ENCODE measurements at regions not wholly inside any gene's neighbourhood (a gene's known extent, or its start where the extent isn't known, plus 50 kb on each side); places are given as distances from the start of the nearest gene placed in this dataset.

DNA sequence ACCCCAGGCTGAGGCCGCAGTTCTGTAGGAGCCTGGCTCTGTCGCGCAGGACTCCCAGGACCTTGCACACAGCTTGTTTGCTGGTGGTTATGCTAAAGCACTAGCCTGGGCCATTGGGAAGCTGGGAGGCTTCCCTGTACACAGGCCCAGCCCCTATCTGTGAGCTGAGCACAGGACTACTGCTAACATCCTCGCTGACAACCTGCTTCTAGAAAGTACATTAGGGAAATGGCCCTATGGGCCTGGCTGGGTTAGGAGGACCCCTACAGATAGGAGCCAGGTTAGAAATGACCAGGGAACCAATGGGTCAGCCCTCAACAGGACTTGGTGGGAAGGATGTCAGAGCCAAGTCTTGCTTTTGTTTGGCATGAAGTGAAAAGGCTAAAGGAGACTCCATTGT, 219.4 kb upstream of the LNX1 start:
- TF ChIP-seq, protein P1, sequence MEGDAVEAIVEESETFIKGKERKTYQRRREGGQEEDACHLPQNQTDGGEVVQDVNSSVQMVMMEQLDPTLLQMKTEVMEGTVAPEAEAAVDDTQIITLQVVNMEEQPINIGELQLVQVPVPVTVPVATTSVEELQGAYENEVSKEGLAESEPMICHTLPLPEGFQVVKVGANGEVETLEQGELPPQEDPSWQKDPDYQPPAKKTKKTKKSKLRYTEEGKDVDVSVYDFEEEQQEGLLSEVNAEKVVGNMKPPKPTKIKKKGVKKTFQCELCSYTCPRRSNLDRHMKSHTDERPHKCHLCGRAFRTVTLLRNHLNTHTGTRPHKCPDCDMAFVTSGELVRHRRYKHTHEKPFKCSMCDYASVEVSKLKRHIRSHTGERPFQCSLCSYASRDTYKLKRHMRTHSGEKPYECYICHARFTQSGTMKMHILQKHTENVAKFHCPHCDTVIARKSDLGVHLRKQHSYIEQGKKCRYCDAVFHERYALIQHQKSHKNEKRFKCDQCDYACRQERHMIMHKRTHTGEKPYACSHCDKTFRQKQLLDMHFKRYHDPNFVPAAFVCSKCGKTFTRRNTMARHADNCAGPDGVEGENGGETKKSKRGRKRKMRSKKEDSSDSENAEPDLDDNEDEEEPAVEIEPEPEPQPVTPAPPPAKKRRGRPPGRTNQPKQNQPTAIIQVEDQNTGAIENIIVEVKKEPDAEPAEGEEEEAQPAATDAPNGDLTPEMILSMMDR (conservative IDR thresholded peaks at IDR 0.05; ENCODE audit: low read depth, low read length) = no peak
- no peak for TF ChIP-seq EZH2 (IDR thresholded peaks at IDR 0.05; ENCODE audit: low read length, unreplicated experiment)
- TF ChIP-seq EZH2phosphoT487 (IDR thresholded peaks at IDR 0.05; ENCODE audit: borderline replicate concordance, low read length) = no peak
